GM18867 (cell line): ENCODE measurements at regions not wholly inside any gene's neighbourhood (a gene's known extent, or its start where the extent isn't known, plus 50 kb on each side); places are given as distances from the start of the nearest gene placed in this dataset.

Experiments used
- ATAC-seq: cut with Tn5 transposase; IDR thresholded peaks from one replicate; pipeline ENCODE4 v1.9.1; 2021; ENCODE audit warnings: mild to moderate bottlenecking, moderate library complexity; ENCODE audit not compliant: unreplicated experiment

DNA sequence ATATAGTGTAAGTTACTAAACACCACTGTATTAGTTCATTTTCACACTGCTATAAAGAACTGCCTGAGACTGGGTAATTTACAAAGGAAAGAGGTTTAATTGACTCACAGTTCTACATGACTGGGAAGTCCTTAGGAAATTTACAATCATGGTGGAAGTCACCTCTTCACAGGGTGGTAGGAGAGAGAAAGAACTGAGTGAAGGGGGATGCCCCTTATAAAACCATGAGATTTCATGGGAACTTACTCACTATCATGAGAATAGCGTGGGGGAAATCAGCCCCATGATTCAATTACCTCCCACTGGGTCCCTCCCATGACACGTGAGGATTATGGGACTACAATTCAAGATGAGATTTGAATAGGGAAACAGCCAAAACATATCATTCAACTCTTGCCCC, 618.0 kb downstream of the NYAP2 start:
- no peak for ATAC-seq

GRCh38 chr2:226017107-226017506, 617.6 kb downstream of the NYAP2 start:
- no peak for ATAC-seq

DNA sequence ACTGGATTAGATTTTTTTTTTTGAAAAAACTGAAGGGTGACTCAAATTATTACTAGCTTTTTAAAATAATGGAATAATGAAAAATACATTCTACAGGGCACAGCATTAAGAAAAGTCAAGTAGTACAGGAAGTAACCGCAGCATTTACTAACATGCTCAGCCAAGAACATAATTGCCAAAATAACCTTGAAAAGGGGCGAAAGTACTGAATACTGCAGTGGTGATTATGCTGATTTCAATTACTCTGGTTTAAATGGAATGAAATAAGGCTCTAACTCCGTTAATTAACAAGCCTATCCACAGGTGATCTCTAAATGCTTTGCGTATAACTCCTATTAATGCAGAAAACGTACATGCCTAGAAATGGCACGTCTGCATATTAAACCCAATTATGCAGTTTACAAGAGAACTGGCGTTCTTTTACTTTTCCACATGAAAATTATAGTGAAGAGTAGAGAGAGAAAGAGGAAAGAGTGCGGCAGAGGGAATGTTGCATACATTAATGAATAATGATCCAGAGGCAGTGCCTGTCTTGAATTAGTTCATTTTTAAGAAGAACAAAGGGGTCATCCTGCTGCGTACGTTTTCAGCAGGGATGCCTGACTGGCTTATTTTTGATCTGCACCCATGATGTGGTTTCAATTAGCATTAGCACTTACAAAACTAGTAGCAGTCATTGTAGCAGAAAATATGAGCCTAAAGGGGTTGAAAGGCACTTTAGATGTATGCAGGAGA, 612.4 kb downstream of the NYAP2 start:
- ATAC-seq, result no peak

DNA sequence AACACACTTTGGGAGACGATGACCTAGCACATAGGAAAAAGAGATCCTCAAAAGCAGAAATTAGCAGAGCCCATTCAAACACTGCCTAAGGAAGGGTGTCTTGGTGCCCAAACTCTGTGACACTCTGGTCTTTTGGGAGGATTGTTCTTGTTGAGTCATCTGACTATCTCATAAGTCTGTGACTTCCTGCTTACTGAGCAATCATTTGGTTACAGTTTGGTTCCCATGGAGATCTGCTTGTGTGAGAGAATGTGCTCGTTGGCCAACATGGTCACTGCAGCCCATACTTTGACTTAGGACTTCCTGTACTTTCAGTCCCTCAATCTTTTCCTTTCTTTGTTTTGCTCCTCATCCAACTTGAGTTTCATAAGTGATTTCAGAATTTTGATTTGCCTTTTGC, 602.9 kb downstream of the NYAP2 start:
- ATAC-seq, result peak; percentile 52

- no peak for ATAC-seq
Observed at GRCh38 chr2:226001716-226002115, 602.2 kb downstream of the NYAP2 start.

DNA sequence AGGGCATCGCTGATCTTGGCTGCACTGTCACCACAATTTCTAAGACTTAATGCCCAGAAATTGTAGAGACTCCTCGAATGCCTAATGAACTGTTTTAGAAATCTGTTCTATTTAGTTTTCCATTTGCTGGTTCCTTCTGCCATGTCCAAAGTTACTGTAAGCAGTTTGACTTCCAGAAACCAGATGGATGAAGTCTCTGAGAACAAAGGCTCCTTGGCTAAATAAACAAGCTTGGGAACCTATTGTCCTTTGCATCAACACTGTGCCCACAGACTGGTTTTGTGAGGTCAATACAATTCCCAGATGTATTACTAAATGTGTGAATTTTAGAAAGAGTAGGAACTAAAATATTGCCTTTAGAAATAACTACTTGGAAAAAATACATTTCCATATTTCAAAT, 600.2 kb downstream of the NYAP2 start:
- ATAC-seq, result no peak

- ATAC-seq, result no peak
Observed at GRCh38 chr2:225998653-225999052, 599.1 kb downstream of the NYAP2 start.

DNA sequence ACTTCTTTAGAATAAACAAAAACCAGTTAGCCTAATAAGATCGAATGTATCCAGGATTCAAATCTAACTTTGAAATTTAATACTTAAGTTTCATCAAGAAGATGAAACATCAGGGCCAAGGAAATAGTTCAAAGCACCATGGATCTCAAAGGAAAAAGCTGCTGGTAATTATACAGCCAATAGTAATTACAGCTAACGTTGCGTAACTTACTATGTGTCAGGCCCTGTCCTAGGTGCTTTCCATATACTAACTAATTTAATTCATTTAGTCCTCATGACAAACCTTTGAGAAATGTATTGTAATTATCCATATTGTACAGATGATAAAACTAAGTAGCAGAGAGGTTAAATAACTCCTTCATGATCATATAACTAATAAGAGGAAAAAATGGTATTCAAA, 598.6 kb downstream of the NYAP2 start:
- no peak for ATAC-seq

DNA sequence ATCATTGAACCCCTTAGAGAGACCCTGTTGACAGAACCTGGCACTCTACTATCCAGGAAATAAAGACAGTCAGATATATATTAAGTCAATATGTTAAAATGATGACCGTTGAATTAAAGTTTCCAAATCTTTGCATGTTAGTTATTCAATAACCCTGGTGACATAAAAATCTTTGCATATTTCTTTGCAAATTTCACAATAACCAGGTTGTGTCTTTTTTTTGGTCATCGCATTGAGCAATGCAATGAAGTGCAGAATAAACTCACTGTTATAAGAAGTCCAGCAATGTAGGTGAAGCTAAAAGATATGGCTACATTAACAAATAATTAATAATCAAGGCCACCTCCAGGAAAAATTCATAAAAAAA, 596.9 kb downstream of the NYAP2 start:
- no peak for ATAC-seq

DNA sequence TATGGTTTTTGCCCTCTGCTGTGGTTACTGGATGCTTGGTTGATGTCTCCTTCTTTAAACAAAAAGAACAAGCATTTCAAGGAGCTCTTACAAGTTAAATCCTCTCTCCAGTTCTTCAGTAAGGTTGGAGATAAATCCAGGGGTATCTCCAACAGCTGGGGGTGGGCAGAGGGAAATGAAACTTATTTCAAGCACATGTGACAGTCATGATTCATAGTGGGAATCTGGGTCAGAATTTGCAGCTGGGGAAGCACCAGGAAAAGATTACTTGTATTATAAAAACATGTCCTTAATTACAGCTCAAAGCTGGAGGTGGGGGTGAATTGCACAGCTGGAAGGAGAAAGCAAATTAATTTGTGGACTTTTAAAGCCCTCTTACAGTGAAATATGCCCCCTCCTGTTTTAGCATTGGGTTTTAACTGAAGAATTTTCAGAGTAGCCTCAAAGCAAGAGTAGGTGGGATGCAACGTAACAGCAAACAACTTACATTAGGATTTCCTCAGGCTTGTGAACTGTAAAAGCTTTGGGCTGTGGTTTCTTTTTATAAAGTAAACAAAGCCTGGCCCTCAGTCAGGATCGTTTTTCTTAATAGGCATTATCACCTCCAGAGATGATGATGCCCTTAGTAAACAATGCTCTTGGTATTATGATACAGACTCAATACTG, 596.4 kb downstream of the NYAP2 start:
- ATAC-seq, result no peak

DNA sequence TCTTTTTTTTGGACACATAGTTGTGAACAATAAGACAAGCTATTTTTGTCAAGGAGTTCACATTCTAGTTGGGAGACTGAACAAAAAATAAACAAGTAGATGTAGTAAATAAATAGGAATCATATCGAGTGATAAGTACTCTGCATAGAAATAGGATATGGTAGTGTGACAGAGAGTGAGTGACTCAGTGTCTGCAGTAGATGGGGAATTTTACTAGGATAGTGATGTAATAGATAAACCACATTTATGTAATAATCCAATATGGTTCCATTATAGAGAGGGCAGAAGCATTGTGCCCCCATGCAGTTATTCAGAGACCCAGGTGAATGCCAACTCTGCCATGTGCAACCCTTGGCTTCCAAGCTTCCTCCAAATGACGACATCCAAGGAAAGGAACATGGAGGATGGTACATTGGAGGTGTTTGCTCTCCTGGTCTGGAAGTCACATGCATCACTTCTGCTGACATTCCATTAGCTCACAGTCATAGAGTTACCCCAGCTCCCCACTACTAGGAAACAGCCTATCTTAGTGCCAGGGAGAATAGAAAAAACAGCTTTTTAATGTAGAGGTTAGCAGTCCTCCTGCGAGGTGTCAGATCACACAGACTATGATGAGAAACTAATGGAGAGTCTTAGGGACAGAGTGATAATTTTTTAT, 595.4 kb downstream of the NYAP2 start:
- no peak for ATAC-seq

- no peak for ATAC-seq
Observed at GRCh38 chr2:225993430-225993829, 593.9 kb downstream of the NYAP2 start.

DNA sequence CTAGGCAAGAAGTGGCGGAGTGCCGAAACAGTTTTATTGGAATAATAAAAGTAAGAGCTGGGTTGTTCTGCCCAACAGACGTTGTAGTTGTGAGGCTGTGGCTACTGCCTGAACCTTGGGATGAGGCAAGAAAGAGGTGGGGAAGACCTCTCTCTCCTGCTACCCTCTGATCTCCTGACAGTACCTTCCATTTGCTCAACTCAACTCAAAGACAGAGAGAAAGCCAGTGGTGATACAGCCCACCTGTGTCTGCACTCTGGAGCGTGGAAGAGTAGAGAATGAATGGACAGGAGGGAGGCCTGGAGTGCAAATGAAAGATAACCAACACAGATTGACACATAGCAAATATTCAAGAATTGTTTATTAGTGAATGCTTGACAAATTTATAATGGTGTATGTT, 590.3 kb downstream of the NYAP2 start:
- no peak for ATAC-seq

- no peak for ATAC-seq
Observed at GRCh38 chr2:225980372-225980771, 580.9 kb downstream of the NYAP2 start.

DNA sequence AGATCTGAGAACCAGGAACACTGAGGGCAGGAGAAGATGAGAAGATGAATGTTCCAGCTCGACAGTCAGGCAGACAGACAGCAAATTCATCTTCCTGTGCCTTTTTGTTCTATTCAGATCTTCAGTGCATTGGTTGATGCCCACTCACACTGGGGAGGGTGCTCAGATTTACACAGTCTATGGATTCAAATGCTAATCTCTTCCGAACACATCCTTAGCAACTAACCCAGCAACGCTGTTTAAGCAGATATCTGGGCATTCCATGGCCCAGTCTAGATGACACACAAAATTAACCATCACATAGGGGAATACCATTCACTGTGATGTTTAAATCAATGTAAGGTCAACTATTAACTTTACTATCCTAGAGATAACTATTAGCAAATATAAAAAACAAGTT, 571.9 kb downstream of the NYAP2 start:
- no peak for ATAC-seq

DNA sequence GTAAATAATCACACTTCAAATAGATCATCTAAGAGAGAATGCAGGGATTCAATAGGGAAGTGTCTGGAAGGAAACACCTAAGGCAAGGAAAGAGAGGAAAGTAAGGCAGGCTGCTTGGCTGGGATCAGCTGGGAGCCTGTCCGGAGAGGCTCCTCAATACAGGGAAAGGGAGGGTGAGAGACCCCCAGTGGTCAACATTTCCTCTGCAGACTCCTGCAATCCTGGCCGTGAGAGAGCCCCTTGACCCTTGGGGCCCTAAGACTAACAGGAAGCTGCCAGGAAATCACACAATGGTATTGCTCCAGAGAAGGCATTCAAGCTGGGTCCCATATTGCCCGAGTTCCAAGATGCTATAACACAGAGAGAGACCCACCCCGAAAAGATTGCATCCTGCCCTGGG, 549.4 kb downstream of the NYAP2 start:
- ATAC-seq, result no peak

- no peak for ATAC-seq
Observed at GRCh38 chr2:225938991-225939390, 539.5 kb downstream of the NYAP2 start.

GRCh38 chr2:225937625-225938187, 538.2 kb downstream of the NYAP2 start:
- ATAC-seq, result no peak

DNA sequence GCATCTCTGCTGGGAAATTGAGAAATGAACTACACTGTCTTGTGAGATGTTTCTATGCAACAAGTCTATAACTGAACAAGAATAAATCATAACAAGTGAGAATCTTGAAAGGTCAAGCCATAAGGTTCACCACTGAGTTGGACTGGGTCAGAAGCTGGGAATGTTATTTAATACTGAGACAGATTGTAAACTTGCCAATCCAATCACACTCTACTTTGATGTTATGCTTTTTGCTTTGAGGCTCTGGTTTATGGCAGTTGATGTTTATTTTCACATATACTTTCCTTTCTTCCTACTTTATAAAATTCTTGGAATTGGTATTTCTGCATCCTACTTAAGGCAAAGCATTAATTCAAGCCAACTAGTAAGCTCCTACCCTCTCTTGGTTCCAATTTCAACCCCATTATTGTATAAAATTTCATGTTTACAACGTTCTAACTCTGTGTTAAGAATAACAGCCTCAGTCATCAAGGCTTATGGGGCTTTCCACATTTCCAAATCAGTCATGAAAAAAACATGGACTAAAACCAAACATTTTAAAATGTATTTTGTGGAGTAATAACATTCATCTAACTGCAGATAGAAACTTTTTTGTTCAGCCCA, 533.4 kb downstream of the NYAP2 start:
- ATAC-seq, result no peak

DNA sequence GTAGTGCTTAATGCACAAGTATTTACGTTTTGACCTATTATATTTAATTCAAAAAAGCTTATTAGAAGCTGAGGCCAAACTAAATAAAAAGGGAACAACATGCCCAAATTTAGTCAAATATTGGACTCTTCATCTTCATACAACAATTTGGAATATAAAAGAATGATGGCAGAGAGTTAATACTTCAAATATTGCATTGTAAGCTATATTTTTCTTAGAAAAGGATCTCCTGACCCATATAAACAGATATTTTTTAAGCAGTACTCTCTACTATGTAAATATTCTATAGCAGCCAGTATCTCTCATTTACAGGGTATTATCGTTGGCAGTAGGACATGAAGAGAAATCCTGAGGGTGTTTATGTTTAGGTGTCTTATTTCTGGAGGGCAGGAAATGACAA, 531.2 kb downstream of the NYAP2 start:
- ATAC-seq, result no peak

- ATAC-seq, result no peak
Observed at GRCh38 chr2:225920621-225921220, 521.2 kb downstream of the NYAP2 start.
